ENCODE measurements at regions not wholly inside any gene's neighbourhood (a gene's known extent, or its start where the extent isn't known, plus 50 kb on each side); places are given as distances from the start of the nearest gene placed in this dataset.

DNA sequence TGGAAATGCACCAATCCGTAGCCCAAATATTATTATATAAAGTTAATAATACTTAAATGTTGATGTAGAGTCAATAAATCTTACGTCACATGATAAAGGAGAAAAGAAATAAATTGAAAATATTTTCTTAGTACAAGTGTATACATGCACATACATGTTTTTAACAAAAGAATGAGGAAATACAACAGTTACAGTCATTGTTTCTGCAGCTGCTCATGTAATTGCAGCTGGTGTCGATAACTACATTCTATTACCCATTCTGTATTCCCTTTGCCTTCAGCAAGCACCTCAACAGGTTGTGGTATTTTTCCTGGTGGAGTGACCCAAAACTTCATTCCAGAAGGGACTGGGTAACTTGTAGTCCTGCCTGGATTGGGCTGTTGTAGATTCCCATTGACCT is 377.8 kb upstream of the FSIP2 start:
- no peak for TF ChIP-seq EZH2 (IDR thresholded peaks at IDR 0.05)
- TF ChIP-seq CTCF (IDR thresholded peaks at IDR 0.05): no peak
- TF ChIP-seq EZH2phosphoT487 (IDR thresholded peaks at IDR 0.05): no peak
